Panc1 (cell line): ENCODE measurements at regions not wholly inside any gene's neighbourhood (a gene's known extent, or its start where the extent isn't known, plus 50 kb on each side); places are given as distances from the start of the nearest gene placed in this dataset.

Experiments
- POLR2AphosphoS5 ChIP-seq: IDR thresholded peaks from 2 replicates; pipeline ENCODE4 v1.6.1; 2012; ENCODE audit warnings: mild to moderate bottlenecking, low read depth, low read length, moderate library complexity
- REST ChIP-seq, 2 experiments: IDR thresholded peaks; 2 replicates each; pipeline ENCODE4 v1.6.1; 2011 to 2012; ENCODE audit warnings: low read depth in 2 of 2, control low read depth in 1 of 2, low read length in 1 of 2, mild to moderate bottlenecking in 1 of 2, moderate library complexity in 1 of 2; ENCODE audit not compliant: insufficient read depth in 1 of 2
- SIN3A ChIP-seq: IDR thresholded peaks from 2 replicates; pipeline ENCODE4 v1.6.1; 2012; ENCODE audit warnings: low read depth, mild to moderate bottlenecking, low read length, moderate library complexity, borderline replicate concordance; ENCODE audit not compliant: insufficient read depth
- TCF7L2 ChIP-seq: IDR thresholded peaks from 2 replicates; pipeline ENCODE4 v1.6.1; 2011; ENCODE audit warnings: mild to moderate bottlenecking, low read depth, low read length, inconsistent platforms
- TF ChIP-seq, protein P1 (sequence below): fragments of 450-650 bp; IDR thresholded peaks from 2 replicates; pipeline ENCODE4 v1.5.1; 2017; ENCODE audit warnings: mild to moderate bottlenecking

DNA sequence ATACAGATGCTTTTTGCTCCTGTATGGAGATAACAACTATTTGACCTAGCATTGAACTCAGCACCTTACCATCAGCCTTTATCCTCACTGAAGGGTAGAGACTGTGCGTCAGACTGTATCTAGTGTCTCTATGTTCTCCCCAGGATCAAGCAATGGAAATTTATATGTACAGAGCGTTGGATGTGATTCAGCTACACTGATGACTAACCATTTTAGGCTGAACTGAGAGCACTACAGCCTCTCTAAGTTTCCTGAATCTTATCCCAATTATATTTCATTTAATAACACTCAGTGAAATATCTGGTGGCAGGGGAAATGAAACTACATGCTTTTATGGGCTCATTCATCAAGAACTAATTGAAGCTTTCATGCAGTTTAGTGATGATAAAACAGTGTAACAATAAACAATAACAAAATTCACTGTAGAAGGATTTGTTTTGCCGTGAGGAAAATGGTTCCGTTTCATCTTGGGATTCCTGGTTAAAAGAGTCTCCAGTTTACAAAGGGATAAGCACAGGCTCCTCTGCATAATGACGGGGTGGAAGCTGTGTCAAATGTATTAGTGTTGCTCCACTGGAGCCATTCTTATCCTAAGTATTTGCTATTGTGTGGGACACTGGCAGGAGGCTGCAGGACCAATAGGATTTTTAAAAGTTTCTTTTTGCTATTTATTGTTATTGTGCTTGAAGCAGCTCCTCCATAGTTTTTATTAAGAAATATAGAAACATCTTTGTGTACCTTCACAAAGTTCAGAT is 567.6 kb upstream of the MMS22L start:
- TF ChIP-seq, protein P1, sequence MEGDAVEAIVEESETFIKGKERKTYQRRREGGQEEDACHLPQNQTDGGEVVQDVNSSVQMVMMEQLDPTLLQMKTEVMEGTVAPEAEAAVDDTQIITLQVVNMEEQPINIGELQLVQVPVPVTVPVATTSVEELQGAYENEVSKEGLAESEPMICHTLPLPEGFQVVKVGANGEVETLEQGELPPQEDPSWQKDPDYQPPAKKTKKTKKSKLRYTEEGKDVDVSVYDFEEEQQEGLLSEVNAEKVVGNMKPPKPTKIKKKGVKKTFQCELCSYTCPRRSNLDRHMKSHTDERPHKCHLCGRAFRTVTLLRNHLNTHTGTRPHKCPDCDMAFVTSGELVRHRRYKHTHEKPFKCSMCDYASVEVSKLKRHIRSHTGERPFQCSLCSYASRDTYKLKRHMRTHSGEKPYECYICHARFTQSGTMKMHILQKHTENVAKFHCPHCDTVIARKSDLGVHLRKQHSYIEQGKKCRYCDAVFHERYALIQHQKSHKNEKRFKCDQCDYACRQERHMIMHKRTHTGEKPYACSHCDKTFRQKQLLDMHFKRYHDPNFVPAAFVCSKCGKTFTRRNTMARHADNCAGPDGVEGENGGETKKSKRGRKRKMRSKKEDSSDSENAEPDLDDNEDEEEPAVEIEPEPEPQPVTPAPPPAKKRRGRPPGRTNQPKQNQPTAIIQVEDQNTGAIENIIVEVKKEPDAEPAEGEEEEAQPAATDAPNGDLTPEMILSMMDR, result no peak
- no peak for TF ChIP-seq POLR2AphosphoS5
- no peak for TF ChIP-seq TCF7L2
- no peak for TF ChIP-seq REST (IDR thresholded peaks at IDR 0.05; ENCODE audit: insufficient read depth in 1 of 2, low read depth in 2 of 2, low read length in 1 of 2)
- no peak for TF ChIP-seq SIN3A
